ENCODE measurements at regions not wholly inside any gene's neighbourhood (a gene's known extent, or its start where the extent isn't known, plus 50 kb on each side); places are given as distances from the start of the nearest gene placed in this dataset.

GRCh38 chr2:66966631-66967030 lies 430.5 kb upstream of the ETAA1 start:
- no peaks in the 10 kb centered on the region for H3K9me3 ChIP-seq (ENCODE audit: control insufficient read depth, insufficient read depth, low read depth, low read length)
- ATAC-seq (no peak), DNase-seq (ENCODE audit: low read depth, low spot score) (no peak)
- BruUV-seq (replicated peaks): no TSS peak
- POLR2A ChIA-PET: no interaction called here
- in situ Hi-C loops (cut with HindIII; ENCODE audit: low pct_unique_long_range_greater_than_20kb, low sequenced_read_pairs): no loop called here
- no peaks in the 10 kb centered on the region for H3K27me3 ChIP-seq (ENCODE audit: control insufficient read depth, insufficient read depth, low read length)
- CTCF ChIA-PET: no interaction called here
- intact Hi-C loops (cut with micrococcal nuclease; ENCODE audit: unreplicated experiment): no loop called here
- no peak overlapping the region for H3K27ac ChIP-seq (ENCODE audit: low read length)
- TF ChIP-seq REST (IDR thresholded peaks at IDR 0.05; ENCODE audit: insufficient read depth in 1 of 2, low read depth in 2 of 2, low read length in 1 of 2) (no peak), CTCF (IDR thresholded peaks at IDR 0.05) (no peak), SIN3A (IDR thresholded peaks at IDR 0.05; ENCODE audit: borderline replicate concordance, insufficient read depth, low read depth, low read length) (no peak)
- no peaks in the 10 kb centered on the region for H3K36me3 ChIP-seq (ENCODE audit: control insufficient read depth, insufficient read depth, low read length)
- H3K4me3 ChIP-seq (ENCODE audit: low read depth in 2 of 2, low read length in 2 of 2): no peak overlapping the region
- no peaks in the 10 kb centered on the region for H3K4me1 ChIP-seq (ENCODE audit: control insufficient read depth, insufficient read depth, low read length)

- in situ Hi-C loops (cut with HindIII; ENCODE audit: low pct_unique_long_range_greater_than_20kb, low sequenced_read_pairs): no loop called here
Measured at GRCh38 chr2:66968946-66969345, 428.2 kb upstream of the ETAA1 start.

More at GRCh38 chr2:66968946-66969345, 428.2 kb upstream of the ETAA1 start:
- Histone ChIP-seq H3K9me3 (ENCODE audit: control insufficient read depth, insufficient read depth, low read depth, low read length) (no peaks in the 10 kb centered on the region), H3K4me1 (ENCODE audit: control insufficient read depth, insufficient read depth, low read length) (no peaks in the 10 kb centered on the region), H3K27me3 (ENCODE audit: control insufficient read depth, insufficient read depth, low read length) (no peaks in the 10 kb centered on the region), H3K36me3 (ENCODE audit: control insufficient read depth, insufficient read depth, low read length) (no peaks in the 10 kb centered on the region), H3K4me3 (ENCODE audit: low read depth in 2 of 2, low read length in 2 of 2) (no peak overlapping the region), H3K27ac (ENCODE audit: low read length) (no peak overlapping the region)
- intact Hi-C loops (cut with micrococcal nuclease; ENCODE audit: unreplicated experiment): no loop called here
- ChIA-PET CTCF (no interaction called here), POLR2A (no interaction called here)
- no TSS peak for BruUV-seq (replicated peaks)
- DNase-seq (ENCODE audit: low read depth, low spot score) (no peak), ATAC-seq (no peak)
- TF ChIP-seq SIN3A (IDR thresholded peaks at IDR 0.05; ENCODE audit: borderline replicate concordance, insufficient read depth, low read depth, low read length) (no peak), TCF7L2 (IDR thresholded peaks at IDR 0.05; ENCODE audit: low read depth, low read length) (no peak), POLR2AphosphoS5 (IDR thresholded peaks at IDR 0.05; ENCODE audit: low read depth, low read length) (no peak), REST (IDR thresholded peaks at IDR 0.05; ENCODE audit: insufficient read depth in 1 of 2, low read depth in 2 of 2, low read length in 1 of 2) (no peak), CTCF (IDR thresholded peaks at IDR 0.05) (no peak)
